HG02588 (cell line): ENCODE measurements at regions not wholly inside any gene's neighbourhood (a gene's known extent, or its start where the extent isn't known, plus 50 kb on each side); places are given as distances from the start of the nearest gene placed in this dataset.

Experiments
- ATAC-seq: cut with Tn5 transposase; IDR thresholded peaks from one replicate; pipeline ENCODE4 v1.9.1; 2021; ENCODE audit warnings: mild to moderate bottlenecking, moderate library complexity; ENCODE audit not compliant: unreplicated experiment

DNA sequence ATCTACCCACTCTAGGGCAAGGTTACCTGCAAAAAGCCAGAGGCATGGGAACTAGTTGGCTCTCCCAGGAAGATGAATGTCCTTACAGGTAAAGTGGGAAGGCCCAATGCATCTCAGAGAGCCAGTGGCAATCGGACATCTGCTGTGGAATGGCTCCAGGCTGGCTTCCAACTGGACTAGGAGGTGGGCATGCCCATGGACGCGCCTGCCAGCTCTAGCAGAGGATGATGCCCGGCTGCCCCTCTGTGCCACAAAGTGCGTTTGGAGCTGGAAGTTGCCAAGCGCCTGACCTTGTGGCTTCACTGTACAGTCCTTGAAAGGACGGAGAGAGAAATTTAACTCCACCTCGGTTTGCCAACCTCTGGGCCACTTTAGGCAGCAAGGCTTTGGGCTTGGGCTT is 84.4 kb downstream of the NR2F2 start:
- ATAC-seq: no peak

DNA sequence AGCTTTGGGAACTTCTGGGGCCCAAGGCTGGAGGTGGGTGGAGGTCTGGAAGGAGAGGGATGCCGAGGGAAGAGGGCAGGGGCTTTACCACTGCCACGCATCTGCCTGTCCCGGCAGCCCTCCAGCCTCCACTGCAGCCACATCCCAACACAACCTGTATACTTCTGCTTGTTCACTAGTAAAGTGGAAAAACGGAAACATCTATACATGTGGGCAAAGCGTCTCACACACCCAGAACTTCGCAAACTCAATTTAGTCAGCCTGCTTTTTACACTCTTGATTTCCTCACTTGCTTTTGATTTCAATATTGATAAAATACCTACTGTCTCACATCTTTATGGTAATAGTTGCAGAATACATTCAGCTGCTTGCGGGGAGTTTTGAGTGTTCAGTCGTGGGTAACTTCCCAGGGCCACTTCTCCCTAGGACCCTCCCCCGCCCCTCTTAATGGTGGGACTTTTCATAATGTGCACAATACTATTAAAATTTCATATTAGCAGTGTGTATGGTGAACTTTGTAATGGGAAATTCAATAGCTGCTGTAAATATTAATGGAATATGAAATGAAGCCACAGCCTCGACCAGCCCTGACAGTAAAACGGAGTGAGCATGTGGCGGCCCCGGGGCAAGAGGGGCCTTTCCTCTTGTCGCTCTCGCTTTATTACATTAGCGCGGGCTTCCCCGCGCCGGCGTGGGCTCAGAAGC is 85.2 kb downstream of the NR2F2 start:
- no peak for ATAC-seq

DNA sequence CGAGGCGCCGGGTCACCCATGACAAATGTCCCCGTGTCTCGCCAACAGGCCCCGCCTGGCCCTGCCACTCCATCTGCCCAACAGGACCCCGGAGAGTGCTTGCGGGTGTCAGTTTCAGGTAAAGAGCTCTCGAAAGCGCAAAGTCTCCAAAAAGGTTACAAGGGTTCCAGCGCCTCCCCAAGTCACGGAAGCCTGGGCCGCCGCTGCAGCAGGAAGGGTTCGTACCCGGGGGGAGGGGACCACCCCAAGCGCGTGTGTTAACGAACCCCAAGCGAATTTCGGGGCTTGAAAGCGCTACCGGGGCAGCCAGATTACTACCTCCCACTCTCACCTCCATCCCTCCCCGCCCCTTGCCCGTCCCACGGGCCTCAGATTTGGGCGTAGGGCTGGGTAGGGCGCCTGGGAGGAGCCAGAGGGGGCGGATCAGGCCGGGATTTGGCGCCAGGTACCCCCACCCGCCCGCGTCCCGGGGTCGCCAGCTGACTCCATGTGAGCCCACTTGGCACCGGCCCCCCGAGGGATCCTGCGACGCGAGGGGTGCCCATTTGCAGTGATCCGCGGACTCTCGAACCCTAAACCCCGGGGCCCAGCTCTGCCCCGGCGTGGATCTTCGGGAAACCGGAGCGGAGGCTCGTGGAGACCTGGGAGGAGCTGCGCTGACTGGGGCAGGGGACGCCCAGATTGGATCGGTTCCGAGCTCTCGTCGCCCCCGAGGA is 85.9 kb downstream of the NR2F2 start:
- ATAC-seq: no peak

DNA sequence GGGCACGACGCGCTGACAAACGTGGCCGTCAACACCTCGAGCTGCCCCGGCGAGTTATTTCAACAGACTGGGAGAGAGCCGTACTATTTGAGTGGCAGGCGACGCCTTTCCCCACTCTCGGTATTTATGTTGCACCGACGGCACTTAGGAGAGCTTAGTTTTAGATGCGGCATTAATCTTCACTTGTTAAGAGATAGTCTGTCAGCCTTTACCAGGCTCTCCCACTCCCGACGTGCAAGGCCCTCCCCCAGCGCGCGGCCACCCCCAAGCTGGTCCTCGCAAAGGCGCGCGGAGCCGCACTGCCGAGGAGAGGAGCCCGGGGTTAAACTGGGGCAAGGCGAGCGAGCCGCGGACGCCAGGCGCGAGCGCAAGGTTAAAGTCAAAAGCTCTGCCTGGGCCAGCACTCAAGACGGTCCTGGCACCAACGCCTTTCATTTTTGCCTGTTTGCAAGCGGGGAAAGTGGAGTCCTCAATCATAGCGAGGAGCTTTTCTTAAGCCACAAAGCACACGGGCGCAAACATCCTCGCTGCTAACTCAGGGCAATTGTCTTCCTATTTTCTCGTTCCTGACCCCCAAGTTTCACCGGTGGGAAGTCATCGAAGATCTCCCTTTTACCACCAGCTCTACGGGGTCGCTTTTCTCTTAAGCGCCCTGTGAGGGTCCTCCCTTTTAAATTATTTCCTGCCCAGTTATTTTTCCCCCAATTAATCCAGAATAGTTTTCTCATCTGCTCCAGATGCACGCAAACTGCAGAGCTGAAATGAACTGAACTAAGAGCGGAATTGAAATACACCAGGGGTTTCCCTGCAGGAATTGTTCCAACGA is 86.6 kb downstream of the NR2F2 start:
- ATAC-seq: no peak

DNA sequence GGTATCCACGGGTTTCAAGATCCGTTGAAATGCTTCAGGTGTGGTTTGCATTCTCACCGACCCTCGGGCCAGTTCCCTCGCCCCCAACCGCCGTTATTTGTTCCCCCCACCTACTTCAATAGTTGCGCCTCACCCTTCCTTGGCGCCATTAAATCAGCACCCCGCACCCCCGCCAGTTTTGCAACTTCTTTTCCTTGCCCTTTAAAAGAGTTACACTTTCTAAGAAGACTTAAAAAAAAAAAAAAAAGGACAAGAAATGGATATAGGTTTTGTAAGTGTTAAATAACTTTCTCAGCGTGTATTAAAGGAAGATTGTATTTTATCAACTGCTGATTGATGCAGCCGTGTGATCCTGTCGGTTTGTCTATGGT is 87.2 kb downstream of the NR2F2 start:
- ATAC-seq: no peak

DNA sequence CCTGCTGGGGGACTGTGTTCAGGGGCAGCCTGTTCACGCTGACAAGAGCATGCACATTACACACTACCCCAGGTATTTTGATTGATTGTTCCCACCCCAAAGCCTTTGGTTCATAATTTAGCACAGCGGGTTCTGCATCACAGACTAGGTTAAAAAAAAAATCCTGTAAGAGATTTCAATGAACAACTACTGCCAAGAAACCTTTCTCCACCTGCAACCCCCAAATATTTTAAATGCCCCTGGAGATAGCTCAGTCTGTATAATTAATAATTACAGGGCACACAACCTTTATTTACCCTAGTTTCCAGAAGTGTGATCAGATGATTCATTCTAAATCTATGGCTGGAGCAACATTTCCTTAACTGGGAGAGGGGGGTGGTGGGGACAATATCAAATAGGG is 87.6 kb downstream of the NR2F2 start:
- ATAC-seq: no peak

DNA sequence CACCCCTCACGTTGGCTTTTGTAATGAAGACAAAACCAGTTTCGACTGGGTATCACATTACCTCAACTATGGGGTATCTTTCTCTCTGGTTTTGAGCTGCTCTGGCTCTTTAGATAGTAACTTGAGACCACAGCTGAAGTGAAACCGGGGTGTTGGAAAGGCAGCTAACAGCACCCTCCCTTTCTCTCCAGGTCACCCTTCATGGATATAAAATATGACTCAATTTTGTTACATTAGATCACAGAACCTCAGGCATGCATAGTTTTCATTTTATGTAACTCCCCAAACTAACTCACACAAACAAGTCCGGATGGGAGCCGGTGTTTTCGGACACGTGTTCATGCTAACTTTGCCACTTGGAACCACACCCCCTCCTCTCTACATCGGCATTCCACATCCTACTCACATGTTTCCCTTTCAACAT is 90.7 kb downstream of the NR2F2 start:
- no peak for ATAC-seq

DNA sequence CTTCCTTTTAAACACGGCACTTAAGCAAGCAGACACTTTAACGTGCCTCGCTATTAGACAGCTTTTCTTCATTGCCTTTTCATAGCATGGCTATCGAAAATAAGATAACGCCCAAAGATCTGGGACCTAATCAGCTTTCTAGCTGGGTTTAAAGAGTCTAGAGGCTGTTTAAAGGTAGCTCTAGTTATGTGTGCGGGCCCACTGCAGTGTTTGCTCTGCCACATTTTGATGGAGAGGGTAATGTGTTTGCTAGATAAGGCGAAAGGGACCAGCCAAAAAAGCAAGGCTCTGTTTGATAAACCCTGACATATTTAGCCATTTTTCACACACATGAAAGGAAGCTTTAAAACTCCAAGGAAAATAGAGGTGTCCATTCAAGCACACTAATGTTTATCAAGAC is 91.6 kb downstream of the NR2F2 start:
- no peak for ATAC-seq

DNA sequence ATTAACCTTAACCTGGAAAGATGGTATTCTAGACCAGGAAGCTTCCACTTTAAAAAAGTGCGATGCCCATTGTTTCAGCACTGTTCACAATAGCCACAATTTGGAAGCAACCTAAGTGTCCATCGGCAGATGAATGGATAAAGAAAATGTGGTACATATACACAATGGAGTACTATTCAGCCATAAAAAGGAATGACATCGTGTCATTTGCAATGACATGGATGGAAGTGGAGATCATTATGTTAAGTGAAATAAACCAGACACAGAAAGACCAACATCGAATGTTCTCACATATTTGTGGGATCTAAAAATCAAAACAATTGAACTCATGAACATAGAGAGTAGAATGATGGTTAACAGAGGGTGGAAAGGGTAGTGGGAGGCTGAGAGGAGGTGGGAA is 94.2 kb downstream of the NR2F2 start:
- no peak for ATAC-seq

DNA sequence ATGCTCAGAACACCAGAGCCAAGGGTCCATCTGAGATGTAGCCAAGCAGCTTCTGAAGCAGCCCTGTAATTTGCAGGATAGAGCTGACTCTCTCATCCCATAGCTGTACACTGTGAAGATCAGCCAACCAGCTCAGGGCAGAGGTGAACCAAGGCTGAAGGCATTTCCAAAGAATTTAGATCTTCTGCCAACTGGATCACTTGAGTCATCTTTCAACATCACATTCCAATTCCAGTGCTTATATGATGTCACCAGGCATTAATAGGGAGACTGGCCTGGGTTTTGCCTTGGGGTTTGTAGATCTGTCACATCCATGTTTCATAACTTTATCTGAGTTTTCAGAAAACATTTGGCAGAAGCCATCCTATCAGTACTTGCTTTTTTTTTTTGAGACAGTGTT is 98.2 kb downstream of the NR2F2 start:
- no peak for ATAC-seq

DNA sequence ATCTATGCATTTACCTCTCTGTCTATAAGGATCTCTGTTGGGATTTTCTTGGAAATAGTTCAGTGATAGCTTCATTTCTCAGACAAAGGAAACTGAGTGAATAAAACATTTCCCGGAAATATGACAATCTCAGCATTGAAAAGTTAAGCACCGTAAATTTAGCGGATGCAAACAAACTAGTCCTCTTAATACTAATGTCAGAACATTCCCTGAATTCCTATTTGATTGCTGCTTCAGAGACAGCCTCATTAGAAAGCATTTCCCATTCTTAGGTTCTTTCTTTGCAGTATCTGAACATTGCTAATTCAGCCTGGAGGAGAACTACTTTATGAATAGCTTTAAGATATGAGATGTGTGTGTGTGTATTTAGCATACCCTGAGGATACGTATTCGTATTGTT is 101.3 kb downstream of the NR2F2 start:
- ATAC-seq: no peak

DNA sequence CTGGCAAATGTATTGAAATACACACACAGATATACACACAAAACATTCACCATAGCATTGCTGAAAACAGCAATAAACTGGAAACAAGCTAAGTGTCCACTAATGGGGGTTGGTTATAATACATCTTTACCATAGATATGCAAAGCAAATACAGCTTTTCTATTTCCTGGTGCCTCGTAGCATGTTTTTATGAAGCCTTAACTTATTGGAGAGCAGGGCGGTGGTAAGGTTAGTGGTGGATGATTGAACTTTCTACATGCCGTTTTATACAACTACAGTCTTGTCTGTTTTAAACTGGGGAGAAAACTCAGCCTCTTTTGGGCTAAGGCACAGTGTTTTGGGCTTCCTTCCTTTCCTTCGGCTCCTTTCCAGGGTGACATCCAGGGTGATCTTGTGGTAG is 104.5 kb downstream of the NR2F2 start:
- no peak for ATAC-seq

DNA sequence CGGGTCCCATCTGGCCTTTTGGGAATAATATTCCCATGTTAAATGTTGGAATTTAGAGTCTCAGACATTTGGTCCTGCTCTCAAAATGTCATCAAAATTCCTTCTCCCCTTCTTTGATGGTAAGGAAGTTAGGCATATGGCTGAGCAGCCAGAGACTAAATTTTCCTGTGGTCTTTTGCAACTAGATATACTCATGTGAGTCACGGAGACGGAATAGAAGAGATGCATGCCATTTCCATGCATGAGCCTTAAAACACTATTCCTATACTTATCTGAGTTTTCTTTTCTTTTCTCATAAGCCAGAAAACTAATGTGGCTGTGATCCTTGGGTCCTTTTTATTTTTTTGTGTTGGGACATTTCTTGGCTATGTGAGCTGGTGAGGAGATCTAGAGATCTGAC is 105.3 kb downstream of the NR2F2 start:
- ATAC-seq: no peak

DNA sequence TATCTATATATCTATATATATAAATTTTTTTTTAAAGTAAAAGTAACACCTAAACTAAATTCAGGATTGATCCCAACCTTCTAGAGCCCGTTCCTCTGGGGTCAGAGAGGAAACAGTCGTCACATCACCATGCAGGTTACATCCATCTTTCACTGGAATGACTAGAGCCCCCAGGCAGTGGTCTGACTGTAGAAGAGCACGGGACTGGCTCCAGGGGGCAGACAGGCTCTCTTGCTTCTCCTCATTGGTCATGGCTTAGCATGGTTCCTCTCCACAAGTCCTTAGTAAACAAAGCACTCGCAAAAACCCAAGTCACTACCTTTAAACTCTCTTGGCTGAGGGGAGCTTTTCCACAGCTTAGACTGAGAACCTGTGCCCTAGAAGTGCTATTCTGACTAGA is 110.5 kb downstream of the NR2F2 start:
- no peak for ATAC-seq

DNA sequence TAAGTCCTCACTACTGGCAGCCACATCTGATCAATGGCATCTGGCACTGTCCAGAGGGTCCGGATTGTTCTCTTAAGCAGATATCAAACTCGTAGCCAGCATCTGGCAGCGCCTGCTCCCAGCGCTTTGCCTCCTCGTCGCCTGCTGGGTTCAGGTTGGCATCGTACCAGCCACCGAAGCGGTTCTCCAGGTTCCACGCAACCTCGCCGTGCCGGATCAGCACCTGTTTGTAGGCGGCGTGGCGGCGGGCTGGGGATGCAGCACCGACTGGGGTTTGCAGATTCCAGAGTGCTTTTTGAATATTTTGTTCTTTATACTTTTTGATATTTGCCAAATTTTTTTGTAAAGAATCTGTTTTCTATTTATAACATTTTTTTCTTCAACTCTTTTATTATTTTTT is 111.6 kb downstream of the NR2F2 start:
- ATAC-seq: no peak

DNA sequence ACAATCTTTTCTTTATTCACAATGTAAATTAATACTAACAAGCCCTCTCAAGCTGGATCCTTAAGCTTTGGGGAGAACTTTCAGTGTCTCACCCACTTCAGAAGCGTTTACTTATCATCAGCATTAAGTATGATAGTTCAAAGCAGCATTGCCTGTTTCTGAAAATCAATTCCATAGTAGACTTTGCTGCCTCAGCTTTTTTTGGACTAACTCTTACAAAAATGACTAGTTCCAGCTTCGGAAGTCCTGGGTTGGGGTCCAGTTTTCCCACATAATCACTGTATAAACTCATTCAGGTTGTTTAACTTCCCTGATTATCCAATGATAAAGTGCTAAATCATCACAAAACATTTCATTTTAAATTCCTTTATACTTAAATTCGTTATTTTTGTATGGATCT is 114.4 kb downstream of the NR2F2 start:
- no peak for ATAC-seq

DNA sequence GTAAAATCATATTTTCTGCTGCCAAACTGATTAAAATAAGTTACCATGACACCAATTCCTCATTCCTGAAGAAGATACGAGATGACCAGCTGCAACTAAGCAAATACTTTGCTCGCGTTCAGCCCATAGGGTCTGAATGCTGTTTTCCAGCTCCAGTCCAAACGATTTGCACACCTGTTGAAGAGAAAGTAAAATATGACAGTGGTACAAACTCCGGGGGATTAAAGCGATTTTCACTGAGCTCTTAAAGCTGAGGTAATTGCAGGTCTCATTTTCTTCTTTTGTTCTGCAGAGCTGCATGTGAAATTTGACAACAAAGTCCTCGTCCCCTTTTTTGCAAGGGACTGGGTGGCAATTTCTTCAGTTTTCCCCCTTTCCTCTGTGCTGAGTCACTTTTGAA is 118.4 kb downstream of the NR2F2 start:
- ATAC-seq: no peak

DNA sequence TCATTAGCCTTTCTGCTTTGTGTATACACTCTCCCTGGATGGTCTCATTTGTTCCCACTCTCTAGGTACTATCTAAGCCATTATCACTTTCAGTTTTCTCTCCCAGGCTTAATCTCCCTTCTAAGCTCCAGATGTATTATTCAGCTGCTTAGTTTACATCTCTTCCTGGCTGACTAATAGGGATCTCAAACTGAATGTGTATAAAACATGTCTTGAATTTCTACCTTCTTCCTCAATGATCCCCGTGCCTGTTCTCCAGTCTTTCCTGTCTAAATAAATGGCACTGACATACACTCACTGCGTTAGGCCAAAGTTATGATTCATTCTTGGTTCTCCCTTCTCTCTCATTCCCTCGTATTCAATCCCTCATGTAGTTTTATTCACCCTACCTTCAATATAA is 127.3 kb downstream of the NR2F2 start:
- no peak for ATAC-seq

DNA sequence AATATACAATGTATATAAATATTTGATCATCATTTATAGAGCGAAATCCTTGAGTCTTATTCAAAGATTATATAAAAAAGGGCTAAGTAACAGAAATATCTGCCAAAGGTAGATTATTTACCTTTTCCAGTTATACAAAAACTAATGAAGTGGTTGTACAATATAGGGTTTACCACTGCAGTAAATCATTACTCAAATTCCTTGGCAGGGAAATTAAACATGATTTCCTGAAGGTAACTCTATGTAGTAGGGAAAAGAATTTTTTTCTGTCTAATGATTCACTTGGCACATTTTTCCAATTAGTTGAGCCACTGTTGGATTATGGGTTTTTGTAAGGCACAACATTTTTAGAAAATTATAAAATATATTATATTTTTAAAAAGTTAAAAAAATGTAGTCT is 129.6 kb downstream of the NR2F2 start:
- no peak for ATAC-seq

DNA sequence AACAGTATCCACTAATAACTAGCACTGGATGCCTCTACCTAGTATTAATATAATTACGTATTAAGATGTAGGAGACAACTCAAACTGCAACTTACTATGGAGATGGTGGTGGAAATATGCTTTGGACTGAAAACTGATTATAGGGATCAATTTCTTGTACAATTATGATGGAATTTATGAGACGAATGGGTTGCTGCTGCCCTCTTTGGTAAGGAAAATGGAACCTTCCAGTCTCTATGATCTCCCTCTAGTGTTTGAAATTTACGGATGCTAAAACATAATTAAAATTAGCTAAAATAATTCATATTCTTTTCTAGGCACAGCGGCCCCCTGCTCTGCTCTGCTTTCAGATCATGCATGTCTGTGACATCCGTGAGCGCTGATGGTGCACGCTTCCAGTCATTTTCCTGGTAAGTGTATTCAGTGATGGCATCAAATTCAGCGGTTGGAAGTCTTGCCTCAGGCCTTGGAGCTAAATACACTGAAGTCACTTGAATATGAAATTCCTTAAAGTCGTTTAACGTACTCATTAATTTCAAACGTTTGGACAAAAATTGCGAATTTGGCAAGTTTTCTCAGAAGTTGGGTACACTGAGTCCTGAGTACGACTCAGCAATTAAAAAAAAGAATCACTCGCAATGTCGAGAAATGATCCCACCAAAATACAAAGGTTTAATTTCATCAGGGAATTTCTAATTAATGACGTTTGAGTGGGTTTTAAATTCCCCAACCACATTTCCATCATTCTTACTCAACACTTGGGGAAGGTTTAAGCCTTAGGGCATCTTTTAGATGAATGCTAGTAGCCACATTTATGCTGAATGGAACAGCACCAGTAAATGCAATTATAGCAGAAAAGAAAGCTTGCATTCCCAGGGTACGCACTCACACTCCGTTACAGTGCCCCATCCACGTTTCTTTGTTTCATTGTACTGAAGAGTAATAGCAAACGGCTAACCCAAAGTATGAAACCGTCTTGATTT is 132.6 kb downstream of the NR2F2 start:
- ATAC-seq: no peak
